Activated CD4-positive, alpha-beta memory T cell treated with anti-CD3 and anti-CD28 coated beads for 36 hours (primary cell): ENCODE measurements at regions not wholly inside any gene's neighbourhood (a gene's known extent, or its start where the extent isn't known, plus 50 kb on each side); places are given as distances from the start of the nearest gene placed in this dataset.

Experiments used
- CTCF ChIA-PET: fragments of 350-600 bp; sonication (Branson Sonifier 250); formaldehyde crosslinking; loops from one replicate; lab custom pipeline; 2021; ENCODE audit warnings: antibody characterized with exemption, inconsistent platforms; lab: Charles Lee
- POLR2A ChIA-PET: fragments of 350-600 bp; sonication (Branson Sonifier 250); formaldehyde crosslinking; loops from one replicate; lab custom pipeline; 2021; ENCODE audit warnings: antibody characterized with exemption; lab: Charles Lee
- DNase-seq: peaks from one replicate; pipeline ENCODE4 v3.0.0-alpha.2; 2020
- H3K27ac Mint-ChIP-seq: one replicate; pipeline ENCODE4 v1.8.0; 2021; ENCODE audit warnings: mixed read lengths
- H3K27me3 Mint-ChIP-seq: one replicate; pipeline ENCODE4 v1.8.0; 2021; ENCODE audit warnings: mixed read lengths
- H3K36me3 Mint-ChIP-seq: one replicate; pipeline ENCODE4 v1.8.0; 2021; ENCODE audit warnings: mixed read lengths
- H3K4me1 Mint-ChIP-seq: one replicate; pipeline ENCODE4 v1.8.0; 2021; ENCODE audit warnings: low read depth, mixed read lengths
- H3K4me3 Mint-ChIP-seq: one replicate; pipeline ENCODE4 v1.8.0; 2021; ENCODE audit warnings: mild to moderate bottlenecking, mixed read lengths
- H3K9me3 Mint-ChIP-seq: one replicate; pipeline ENCODE4 v1.8.0; 2021; ENCODE audit warnings: mixed read lengths
- intact Hi-C: fragments of 100-400 bp; cut with micrococcal nuclease; formaldehyde crosslinking; loops from one replicate; pipeline ENCODE4 v1.15.1; 2023

DNA sequence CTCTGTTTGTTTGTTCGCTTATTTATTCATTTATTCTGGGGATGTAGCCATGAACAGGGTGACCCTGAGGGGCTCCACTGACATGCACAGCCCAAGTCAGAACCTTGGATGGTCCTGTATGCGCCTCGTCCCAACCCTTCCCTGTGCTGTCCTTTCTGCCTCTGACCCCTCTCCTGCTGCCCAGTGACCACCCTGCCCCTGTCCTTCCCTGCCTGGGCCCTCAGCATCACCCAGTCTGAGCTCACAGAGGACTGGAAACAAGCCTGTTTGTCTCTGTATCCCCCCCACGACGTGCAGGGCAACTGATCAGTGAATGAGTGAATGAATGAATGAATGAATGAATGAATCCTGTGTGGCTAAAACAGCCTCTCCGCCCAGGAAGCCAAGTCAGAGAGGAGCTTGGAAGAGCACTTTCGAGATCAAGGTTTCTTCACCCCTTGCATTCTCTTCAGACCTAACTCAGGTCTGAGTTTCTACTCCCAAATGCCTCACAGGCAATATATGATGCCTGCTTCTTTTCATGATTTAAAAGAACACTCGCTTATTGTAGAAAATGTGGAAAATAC, 157.7 kb downstream of the SMAD6 start:
- no peak overlapping the region for H3K27ac Mint-ChIP-seq
- ChIA-PET CTCF (interaction anchor here (5.7 kb wide), 1 partner anchor 8 kb away, joined by 68 read pairs; no protein-coding TSS in a partner anchor), POLR2A (no interaction called here)
- DNase-seq, result no peak
- no peaks in the 10 kb centered on the region for H3K36me3 Mint-ChIP-seq
- intact Hi-C loops, result no loop called here
- no peak overlapping the region for H3K4me3 Mint-ChIP-seq
- H3K4me1 Mint-ChIP-seq, result no peaks in the 10 kb centered on the region
- H3K9me3 Mint-ChIP-seq, result no peaks in the 10 kb centered on the region
- H3K27me3 Mint-ChIP-seq, result peaks cover 15% of the 10 kb centered on the region

- Mint-ChIP-seq H3K36me3 (no peaks in the 10 kb centered on the region), H3K27me3 (peaks cover 16% of the 10 kb centered on the region), H3K27ac (no peak overlapping the region), H3K4me1 (no peaks in the 10 kb centered on the region), H3K9me3 (no peaks in the 10 kb centered on the region), H3K4me3 (no peak overlapping the region)
- intact Hi-C loops, result no loop called here
- POLR2A ChIA-PET, result no interaction called here
- CTCF ChIA-PET, result interaction anchor here (0.5 to 5.7 kb wide), 7 partner anchors 9 to 260 kb away, joined by 3 to 68 read pairs (median 3); no protein-coding TSS in a partner anchor
- DNase-seq, result no peak
These were observed 158.8 kb downstream of the SMAD6 start for GRCh38 chr15:66860844-66861243.

GRCh38 chr15:66862111-66862939, 160.3 kb downstream of the SMAD6 start:
- intact Hi-C loops, result no loop called here
- DNase-seq, result peak; percentile 3
- Mint-ChIP-seq H3K4me3 (no peak overlapping the region), H3K27me3 (peaks cover 21% of the 10 kb centered on the region), H3K36me3 (no peaks in the 10 kb centered on the region), H3K4me1 (no peaks in the 10 kb centered on the region), H3K27ac (no peak overlapping the region), H3K9me3 (no peaks in the 10 kb centered on the region)
- ChIA-PET POLR2A (no interaction called here), CTCF (interaction anchor here (0.6 to 5.7 kb wide), 10 partner anchors 10 to 262 kb away, joined by 3 to 68 read pairs (median 3); no protein-coding TSS in a partner anchor)

- ChIA-PET POLR2A (no interaction called here), CTCF (interaction anchor here (0.6 to 5.7 kb wide), 8 partner anchors 9 to 465 kb away, joined by 3 to 68 read pairs (median 3); no protein-coding TSS in a partner anchor)
- Mint-ChIP-seq H3K27me3 (peaks cover 21% of the 10 kb centered on the region), H3K27ac (no peak overlapping the region), H3K4me1 (no peaks in the 10 kb centered on the region), H3K36me3 (no peaks in the 10 kb centered on the region), H3K4me3 (no peak overlapping the region), H3K9me3 (no peaks in the 10 kb centered on the region)
- DNase-seq, result peak; percentile 86
- intact Hi-C loops, result no loop called here
These were observed 160.9 kb downstream of the SMAD6 start for GRCh38 chr15:66862940-66863335.

- intact Hi-C loops, result no loop called here
- no peaks in the 10 kb centered on the region for H3K9me3 Mint-ChIP-seq
- H3K36me3 Mint-ChIP-seq, result no peaks in the 10 kb centered on the region
- no peak overlapping the region for H3K27ac Mint-ChIP-seq
- ChIA-PET CTCF (interaction anchor here (0.5 to 5.7 kb wide), 11 partner anchors 9 to 464 kb away, joined by 3 to 68 read pairs (median 3); no protein-coding TSS in a partner anchor), POLR2A (no interaction called here)
- peaks cover 25% of the 10 kb centered on the region for H3K27me3 Mint-ChIP-seq
- no peaks in the 10 kb centered on the region for H3K4me1 Mint-ChIP-seq
- DNase-seq, result peak; percentile 3
- H3K4me3 Mint-ChIP-seq, result no peak overlapping the region
These were observed 161.5 kb downstream of the SMAD6 start for GRCh38 chr15:66863390-66864085.

- Mint-ChIP-seq H3K27ac (no peak overlapping the region), H3K36me3 (no peaks in the 10 kb centered on the region), H3K9me3 (no peaks in the 10 kb centered on the region), H3K4me1 (no peaks in the 10 kb centered on the region), H3K27me3 (peaks cover 30% of the 10 kb centered on the region), H3K4me3 (no peak overlapping the region)
- POLR2A ChIA-PET, result no interaction called here
- CTCF ChIA-PET, result interaction anchor here (0.5 to 5.7 kb wide), 6 partner anchors 8 to 245 kb away, joined by 3 to 68 read pairs (median 3); no protein-coding TSS in a partner anchor
- peak; percentile 4 for DNase-seq
- intact Hi-C loops, result no loop called here
These were observed 162.2 kb downstream of the SMAD6 start for GRCh38 chr15:66864086-66864830.

GRCh38 chr15:66864871-66865281, 162.8 kb downstream of the SMAD6 start:
- POLR2A ChIA-PET, result no interaction called here
- H3K9me3 Mint-ChIP-seq, result no peaks in the 10 kb centered on the region
- H3K4me1 Mint-ChIP-seq, result no peaks in the 10 kb centered on the region
- no peaks in the 10 kb centered on the region for H3K36me3 Mint-ChIP-seq
- CTCF ChIA-PET, result interaction anchor here (1.0 to 5.7 kb wide), 4 partner anchors 9 to 246 kb away, joined by 3 to 68 read pairs (median 4); no protein-coding TSS in a partner anchor
- H3K4me3 Mint-ChIP-seq, result no peak overlapping the region
- peak; percentile 7 for DNase-seq
- peaks cover 29% of the 10 kb centered on the region for H3K27me3 Mint-ChIP-seq
- intact Hi-C loops, result no loop called here
- no peak overlapping the region for H3K27ac Mint-ChIP-seq

GRCh38 chr15:66865622-66866611, 163.9 kb downstream of the SMAD6 start:
- intact Hi-C loops, result no loop called here
- H3K4me1 Mint-ChIP-seq, result no peaks in the 10 kb centered on the region
- H3K27me3 Mint-ChIP-seq, result peaks cover 34% of the 10 kb centered on the region
- POLR2A ChIA-PET, result no interaction called here
- peak; percentile 7 for DNase-seq
- CTCF ChIA-PET, result interaction anchor here (1.0 to 5.7 kb wide), 2 partner anchors 14 to 220 kb away, joined by 3 to 68 read pairs; no protein-coding TSS in a partner anchor
- no peak overlapping the region for H3K4me3 Mint-ChIP-seq
- H3K9me3 Mint-ChIP-seq, result no peaks in the 10 kb centered on the region
- no peak overlapping the region for H3K27ac Mint-ChIP-seq
- no peaks in the 10 kb centered on the region for H3K36me3 Mint-ChIP-seq

- DNase-seq, result no peak
- intact Hi-C loops, result no loop called here
- CTCF ChIA-PET, result no interaction called here
- Mint-ChIP-seq H3K27me3 (peaks cover 32% of the 10 kb centered on the region), H3K9me3 (no peaks in the 10 kb centered on the region), H3K27ac (no peak overlapping the region), H3K36me3 (no peaks in the 10 kb centered on the region), H3K4me1 (no peaks in the 10 kb centered on the region), H3K4me3 (no peak overlapping the region)
- POLR2A ChIA-PET, result no interaction called here
These were observed 164.6 kb downstream of the SMAD6 start for GRCh38 chr15:66866656-66867055.

DNA sequence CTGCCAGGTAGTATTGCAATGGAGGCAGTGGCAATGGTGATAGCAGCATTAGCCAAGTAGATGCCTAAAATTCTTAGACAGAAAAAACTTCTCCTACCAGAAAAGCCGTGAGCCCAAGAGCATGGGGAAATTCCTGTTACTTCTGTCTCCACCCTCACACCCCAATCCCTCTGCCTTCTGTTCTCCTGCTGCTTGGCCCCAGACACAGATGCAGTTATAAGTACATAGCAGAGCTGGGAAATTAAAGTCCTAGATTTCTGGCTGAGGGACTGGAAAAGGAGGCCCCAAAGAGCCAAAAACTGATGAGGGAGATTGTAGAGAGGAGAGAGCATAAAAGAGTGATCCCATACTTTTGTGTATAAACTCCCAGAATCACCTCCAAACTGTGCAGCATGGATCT, 166.9 kb downstream of the SMAD6 start:
- H3K9me3 Mint-ChIP-seq, result no peaks in the 10 kb centered on the region
- H3K27me3 Mint-ChIP-seq, result peaks cover 26% of the 10 kb centered on the region
- ChIA-PET POLR2A (no interaction called here), CTCF (no interaction called here)
- no peak overlapping the region for H3K4me3 Mint-ChIP-seq
- intact Hi-C loops, result no loop called here
- H3K36me3 Mint-ChIP-seq, result no peaks in the 10 kb centered on the region
- DNase-seq, result no peak
- H3K4me1 Mint-ChIP-seq, result peaks cover 8% of the 10 kb centered on the region
- no peak overlapping the region for H3K27ac Mint-ChIP-seq
